T1000 (cell line): ENCODE measurements at regions not wholly inside any gene's neighbourhood (a gene's known extent, or its start where the extent isn't known, plus 50 kb on each side); places are given as distances from the start of the nearest gene placed in this dataset.
A peak's percentile ranks its signal among the peaks of the same experiment; 100 is the strongest.

Source experiments
- DNase-seq: peaks from one replicate; lab custom pipeline; 2025; ENCODE audit warnings: mixed read lengths; lab: John Stamatoyannopoulos, UW

- peak; percentile 63 for DNase-seq
Measured at GRCh38 chr6:21885532-21886114, 292.1 kb downstream of the SOX4 start.

GRCh38 chr6:21886542-21887151 lies 293.1 kb downstream of the SOX4 start:
- no peak for DNase-seq

- DNase-seq = no peak
Measured at GRCh38 chr6:21887231-21888185, 294.0 kb downstream of the SOX4 start.

GRCh38 chr6:21891080-21891479 lies 297.5 kb downstream of the SOX4 start:
- no peak for DNase-seq

GRCh38 chr6:21893793-21894192 lies 300.2 kb downstream of the SOX4 start:
- DNase-seq = no peak

- DNase-seq = no peak
Measured at GRCh38 chr6:21895555-21895954, 302.0 kb downstream of the SOX4 start.

GRCh38 chr6:21898107-21898796 lies 304.7 kb downstream of the SOX4 start:
- no peak for DNase-seq

- DNase-seq = no peak
Measured at GRCh38 chr6:21899708-21900107, 306.2 kb downstream of the SOX4 start.

- DNase-seq = peak; percentile 16
Measured at GRCh38 chr6:21900730-21901129, 307.2 kb downstream of the SOX4 start.

GRCh38 chr6:21902628-21903169 lies 309.1 kb downstream of the SOX4 start:
- no peak for DNase-seq

- DNase-seq = no peak
Measured at GRCh38 chr6:21905531-21905930, 312.0 kb downstream of the SOX4 start.

- DNase-seq = no peak
Measured at GRCh38 chr6:21906826-21907225, 313.3 kb downstream of the SOX4 start.

GRCh38 chr6:21907291-21907690 lies 313.7 kb downstream of the SOX4 start:
- DNase-seq = no peak

- DNase-seq = no peak
Measured at GRCh38 chr6:21908161-21908848, 314.8 kb downstream of the SOX4 start.

GRCh38 chr6:21909321-21909720 lies 315.8 kb downstream of the SOX4 start:
- no peak for DNase-seq

- no peak for DNase-seq
Measured at GRCh38 chr6:21911208-21911607, 317.7 kb downstream of the SOX4 start.

- no peak for DNase-seq
Measured at GRCh38 chr6:21912151-21912832, 318.7 kb downstream of the SOX4 start.

GRCh38 chr6:21914121-21914973 lies 320.8 kb downstream of the SOX4 start:
- DNase-seq = no peak

- no peak for DNase-seq
Measured at GRCh38 chr6:21915707-21916260, 322.2 kb downstream of the SOX4 start.

GRCh38 chr6:21918041-21918440 lies 324.5 kb downstream of the SOX4 start:
- no peak for DNase-seq
